NOMO-1 (cell line): ENCODE measurements at regions not wholly inside any gene's neighbourhood (a gene's known extent, or its start where the extent isn't known, plus 50 kb on each side); places are given as distances from the start of the nearest gene placed in this dataset.

ENCODE experiments used
- DNase-seq, 2 experiments: peaks; one replicate each; lab custom pipeline; 2025; ENCODE audit not compliant: unreplicated experiment in 2 of 2; lab: John Stamatoyannopoulos, UW

DNA sequence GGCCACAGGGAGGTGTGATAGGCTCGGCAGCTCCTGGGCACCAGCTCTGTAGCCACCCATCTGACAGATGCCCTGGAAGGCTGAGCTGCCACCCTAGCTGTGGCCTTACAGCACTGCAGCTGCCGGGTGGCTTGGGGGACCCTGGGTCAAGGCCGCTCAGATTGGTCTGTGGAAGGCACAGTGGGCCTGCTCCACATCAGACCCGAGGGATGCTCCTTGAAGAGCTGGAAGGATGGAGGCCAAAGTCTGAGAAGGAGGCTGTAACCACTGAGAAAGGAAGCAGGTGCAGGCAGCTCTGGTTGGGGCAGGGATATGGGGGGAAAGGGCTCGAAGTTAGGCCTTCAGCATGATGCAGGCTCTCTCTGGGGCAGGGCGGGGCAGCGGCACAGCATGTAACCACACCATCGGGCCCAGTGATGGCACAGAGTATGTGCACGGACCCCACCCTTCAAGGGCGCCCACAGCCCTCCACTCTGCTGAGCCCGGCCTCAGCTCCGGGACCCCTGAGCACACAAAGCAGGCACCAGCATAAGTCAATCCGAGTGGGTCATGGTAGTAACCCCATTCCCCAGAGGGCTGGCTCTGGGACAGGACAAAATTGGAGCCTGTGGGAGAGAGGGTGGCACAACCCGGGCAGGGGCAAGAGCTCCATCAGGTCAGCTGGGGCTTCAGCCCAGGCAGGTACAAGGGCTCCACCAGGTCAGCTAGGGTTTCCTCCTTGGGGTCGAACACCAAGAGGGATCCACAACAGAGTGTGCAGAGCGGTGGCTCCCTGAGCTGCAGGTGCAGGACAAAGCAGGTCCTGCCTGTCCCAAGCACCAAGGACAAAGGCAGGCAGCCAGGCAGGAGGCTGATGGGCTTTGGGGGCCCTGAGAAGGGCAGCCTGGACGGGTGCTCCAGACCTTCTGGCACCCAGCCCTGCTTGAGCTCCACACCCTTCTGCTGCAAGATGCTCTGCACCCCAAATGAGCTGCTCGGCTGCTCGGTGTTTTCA, 1511.1 kb downstream of the BRD1 start:
- DNase-seq = no peak

DNA sequence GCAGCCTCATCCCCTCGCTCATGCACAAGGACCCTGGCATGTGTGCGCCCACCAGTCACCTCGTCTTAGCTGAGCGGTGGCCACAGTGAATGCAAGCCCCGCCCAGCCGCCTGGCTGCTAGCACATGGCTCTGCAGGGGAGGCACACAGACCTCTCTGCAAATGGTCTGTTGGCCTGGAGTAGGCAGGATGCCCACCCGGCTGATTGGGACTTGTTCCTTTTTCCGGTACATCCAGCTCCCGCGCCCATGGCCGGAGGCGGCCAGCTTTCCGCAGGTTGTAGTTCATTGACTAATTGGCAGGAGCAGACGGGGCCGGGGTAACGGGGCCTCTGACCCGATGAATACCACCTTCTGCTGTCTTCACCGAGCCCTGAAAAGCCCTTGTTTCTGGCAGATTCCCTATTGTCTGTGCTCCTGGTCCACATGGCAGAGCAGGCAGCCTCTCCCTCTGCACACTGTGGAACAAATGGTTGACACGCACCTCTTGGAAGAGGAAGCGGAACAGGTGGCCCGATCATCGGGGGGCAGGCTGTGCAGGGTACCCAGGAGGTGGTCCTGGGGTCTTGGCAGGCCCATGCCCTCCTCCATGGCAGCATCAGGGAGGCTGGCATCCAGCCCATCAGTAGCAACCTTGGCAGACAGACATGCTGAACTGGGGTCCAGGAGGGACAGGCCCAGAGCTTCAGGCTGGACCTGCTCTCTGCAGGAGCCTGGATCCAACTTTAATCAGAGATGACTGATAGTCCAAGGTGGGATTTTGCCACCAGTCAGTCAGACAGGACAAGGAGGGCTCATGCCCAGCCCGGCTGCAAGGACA, 1512.0 kb downstream of the BRD1 start:
- DNase-seq = no peak

DNA sequence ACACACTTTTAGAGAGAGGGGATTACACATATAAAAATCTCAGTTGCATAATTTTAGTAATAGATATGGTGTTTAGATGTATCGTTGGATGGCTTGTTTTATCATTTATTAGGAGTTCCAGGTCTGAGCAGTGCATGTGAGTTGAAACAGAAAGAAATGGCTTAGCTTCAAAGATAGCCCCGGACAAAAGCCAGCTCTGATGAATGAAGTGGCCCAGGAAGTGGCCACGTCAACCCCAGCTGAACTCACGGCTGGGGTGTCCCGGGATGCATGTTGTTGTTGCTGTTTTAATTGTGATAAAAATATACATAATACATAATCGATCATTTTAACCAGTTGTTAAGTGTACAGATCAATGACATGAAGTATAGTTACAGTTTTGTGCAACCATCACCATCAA, 1513.6 kb downstream of the BRD1 start:
- no peak for DNase-seq

DNA sequence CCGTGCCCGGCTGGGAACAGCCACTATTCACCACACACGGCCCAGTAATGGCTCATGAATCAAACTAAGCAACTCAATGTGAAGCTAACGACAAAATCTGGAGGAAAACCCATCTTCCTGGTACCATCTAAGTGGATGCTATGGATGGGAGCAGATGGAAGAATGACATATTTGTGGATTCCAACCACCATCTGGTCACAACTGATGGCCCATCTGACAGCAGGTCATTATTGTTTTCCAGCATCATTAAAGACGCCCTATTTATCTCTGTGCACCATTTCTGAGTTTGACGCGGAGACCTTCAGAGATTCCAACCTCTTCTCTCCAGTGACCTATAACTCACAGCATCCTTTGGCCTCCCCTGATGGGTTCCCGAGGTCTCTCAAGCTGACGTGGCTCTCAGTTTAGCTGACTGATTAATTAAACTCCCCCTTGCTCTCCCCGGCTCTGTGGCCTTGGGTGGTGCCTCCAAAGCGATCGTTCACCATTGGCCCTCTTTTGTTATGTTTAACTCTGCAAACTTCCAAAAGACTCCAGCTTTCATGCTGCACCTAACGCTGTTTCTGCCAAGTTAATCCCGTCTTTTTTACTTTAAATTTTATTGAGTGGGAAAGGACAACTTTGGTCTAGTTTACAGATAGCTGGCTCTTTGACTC, 1514.4 kb downstream of the BRD1 start:
- DNase-seq = no peak

DNA sequence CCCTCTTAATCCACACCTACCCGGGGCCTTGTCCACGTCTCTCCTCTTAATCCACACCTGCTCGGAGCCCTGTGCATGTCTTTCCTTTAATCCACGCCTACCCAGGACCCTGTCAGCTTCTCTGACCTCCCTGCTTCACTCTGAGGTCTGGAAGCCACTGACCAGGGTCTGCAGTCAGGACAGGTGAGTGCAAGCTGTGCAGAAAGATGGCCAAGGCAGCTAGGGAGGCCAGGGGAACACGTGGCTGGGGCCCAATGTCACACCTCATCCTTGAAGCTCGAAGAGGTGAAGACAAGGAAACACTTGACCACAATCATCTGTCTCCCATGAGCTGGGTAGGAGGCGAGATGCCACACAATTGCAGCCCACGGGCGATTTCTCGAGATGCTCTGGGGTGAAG, 1516.9 kb downstream of the BRD1 start:
- no peak for DNase-seq

DNA sequence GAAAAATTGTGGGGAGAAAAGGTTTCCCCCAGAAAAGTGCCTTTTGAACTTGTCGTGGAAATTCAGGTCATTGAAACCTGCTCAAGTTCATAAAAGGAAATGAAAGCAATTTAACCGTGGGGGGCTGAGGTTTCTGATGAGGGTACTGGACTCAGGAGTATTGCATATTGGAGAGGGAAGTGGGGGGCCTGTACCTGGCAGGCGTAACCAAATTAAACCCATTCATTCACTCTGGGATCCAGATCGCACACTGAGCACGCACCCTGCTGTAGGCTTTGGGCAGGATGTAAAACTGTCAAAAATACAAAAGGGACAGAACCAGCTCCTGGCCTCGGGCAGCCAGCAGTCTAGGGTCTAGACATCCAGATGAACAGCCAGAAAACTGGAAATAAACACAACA, 1517.4 kb downstream of the BRD1 start:
- DNase-seq = no peak

DNA sequence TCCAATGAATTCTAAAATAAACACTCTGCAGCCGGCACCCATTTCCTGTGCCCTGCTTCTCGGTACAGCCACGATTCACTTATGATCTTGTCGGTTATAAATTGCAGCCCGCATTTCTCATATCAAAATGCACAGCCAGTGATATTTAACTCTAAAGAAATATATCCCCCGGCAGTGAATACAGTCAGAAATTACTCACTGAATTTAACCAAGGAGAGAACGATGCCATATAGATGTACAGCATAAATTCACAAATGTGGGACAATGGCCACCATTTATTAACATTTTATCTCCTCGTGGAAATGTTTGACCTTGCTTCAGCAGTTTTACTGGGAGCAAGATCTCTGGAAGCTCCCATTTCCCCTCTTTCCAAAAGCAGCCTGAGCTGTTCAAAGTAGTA, 1517.8 kb downstream of the BRD1 start:
- no peak for DNase-seq

DNA sequence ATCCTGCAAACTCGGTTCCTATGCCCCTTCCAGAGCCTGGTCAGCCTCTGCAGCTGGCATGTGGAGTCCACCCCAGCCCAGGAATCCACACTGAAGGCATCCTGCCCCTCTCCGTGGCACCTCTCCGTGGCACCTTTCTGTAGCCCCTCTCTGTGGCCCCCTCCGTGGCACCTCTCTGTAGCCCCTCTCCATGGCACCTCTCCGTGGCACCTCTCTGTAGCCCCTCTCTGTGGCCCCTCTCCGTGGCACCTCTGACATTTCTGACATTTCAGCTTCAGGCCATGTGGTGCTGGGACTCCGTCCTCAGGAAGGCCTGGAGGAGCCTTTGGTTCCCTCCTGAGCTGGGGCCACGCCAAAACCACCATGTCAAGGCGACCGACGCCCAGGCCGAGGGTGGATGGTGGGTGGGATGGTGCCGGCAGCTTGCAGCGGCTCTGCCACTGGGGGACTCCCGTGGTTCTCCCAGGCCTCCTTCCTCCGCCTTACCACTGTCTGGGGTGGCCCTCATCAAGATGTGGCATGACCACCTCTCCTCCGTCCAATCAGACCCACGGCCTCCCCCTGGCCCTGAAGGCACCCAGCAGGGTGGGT, 1518.5 kb downstream of the BRD1 start:
- DNase-seq = no peak

DNA sequence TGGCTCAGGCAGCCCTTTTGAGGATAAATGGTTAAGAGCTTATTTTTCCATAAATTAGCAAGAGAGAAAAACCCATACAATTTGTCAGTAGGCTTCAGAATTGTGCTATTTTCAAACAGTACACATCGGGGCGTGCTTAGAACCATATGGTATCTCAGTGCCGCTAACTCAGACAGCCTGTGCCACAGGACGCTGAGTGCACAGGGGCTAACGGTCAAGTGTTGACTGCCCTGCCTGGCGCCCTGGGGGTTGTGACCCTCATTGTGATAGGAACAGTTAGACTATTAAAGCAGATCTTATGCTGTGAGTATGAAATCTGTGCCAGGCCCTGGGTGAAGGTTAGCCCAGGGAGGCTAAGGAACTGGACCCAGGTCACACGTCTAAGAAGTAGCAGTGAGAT, 1519.7 kb downstream of the BRD1 start:
- no peak for DNase-seq

DNA sequence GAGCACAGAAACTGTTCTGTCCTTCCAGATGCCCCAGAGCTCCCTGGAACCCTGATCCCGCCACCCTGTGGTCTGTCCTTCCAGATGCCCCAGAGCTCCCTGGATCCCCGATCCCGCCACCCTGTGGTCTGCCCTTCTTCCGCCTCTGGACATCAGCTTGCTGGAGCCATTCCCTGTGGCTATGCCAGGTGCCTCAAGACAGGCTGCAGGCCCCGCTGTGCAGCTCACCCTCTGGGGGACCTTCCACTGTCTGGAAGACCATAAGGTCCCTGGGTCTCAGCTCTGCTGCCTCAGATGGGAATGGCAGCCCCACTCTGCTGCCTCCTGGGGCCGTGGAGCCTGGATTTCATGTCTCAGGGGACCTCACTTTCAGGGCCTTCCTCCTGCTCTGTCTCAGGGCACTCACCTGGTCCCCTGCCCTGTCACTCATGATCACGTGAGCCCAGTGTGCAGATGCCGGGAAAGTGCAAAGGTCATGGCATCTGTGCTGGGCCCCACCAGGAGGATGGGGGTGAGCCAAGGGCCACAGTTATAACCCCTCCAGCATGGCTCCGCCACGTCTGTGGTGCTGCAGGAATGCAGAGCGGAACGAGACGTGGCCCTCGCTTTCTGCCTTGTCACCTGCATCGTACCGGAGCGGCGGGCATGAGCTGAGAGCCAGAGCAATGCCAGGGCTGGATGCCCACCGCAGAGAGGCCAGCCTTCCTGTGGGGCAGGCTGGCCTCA, 1520.7 kb downstream of the BRD1 start:
- no peak for DNase-seq

DNA sequence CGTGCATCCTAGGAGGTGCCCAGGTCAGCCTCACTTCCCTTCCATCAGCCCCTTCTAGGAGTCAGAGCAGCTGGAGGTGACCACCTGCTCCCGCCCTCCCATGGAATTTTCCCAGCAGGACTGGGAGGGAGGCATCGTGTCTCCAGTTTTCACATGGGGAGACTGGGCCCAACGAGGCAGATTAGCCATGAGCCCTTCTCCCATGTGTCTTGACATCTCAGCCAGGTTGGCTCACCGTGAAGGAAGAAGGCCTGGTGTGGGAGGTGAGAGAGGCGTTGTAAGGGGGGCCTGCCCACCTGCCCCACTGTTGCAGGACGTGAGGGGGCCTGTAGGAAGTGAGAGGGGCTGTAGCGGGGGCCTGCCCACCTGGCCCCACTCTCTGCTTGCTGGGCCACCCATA, 1521.4 kb downstream of the BRD1 start:
- DNase-seq = no peak

DNA sequence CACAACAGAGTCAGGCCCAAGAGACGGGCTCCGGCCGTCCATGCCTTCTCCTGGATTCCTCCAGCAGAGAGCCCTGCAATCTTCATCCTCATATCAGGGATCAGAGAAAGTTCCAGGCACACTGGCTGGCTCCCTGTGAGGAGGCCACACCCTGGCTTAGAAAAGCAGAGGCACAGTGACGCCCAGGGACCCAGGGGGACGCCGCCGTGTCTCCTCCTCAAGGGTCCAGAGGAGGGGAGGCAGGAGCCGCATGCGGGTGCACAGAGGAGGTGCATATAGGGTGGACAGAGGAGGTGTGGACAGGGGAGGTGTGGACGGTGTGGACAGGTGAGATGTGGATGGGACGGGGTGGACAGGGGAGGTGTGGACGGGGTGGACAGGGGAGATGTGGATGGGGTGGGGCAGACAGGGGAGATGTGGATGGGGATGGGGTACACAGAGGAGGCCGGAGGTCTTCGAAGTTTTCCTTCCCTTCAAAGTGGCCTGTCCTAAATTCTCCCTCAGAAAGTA, 1521.9 kb downstream of the BRD1 start:
- DNase-seq = no peak

DNA sequence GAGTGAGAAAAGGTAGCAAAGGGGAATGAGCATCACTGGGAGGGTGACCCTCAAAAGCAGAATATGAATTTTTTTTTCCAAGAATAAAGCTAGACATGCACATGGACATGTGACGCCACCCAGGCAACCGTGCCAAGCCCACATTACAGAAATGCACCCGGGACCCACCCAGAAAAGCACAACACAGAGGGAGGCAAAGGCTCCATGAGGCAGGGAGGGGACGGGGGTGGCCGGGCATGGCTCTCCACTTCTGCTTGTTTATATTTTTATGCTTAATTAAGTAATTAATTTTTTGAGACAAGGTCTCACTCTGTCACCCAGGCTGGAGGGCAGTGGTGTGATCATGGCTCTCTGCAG, 1524.3 kb downstream of the BRD1 start:
- DNase-seq = no peak

DNA sequence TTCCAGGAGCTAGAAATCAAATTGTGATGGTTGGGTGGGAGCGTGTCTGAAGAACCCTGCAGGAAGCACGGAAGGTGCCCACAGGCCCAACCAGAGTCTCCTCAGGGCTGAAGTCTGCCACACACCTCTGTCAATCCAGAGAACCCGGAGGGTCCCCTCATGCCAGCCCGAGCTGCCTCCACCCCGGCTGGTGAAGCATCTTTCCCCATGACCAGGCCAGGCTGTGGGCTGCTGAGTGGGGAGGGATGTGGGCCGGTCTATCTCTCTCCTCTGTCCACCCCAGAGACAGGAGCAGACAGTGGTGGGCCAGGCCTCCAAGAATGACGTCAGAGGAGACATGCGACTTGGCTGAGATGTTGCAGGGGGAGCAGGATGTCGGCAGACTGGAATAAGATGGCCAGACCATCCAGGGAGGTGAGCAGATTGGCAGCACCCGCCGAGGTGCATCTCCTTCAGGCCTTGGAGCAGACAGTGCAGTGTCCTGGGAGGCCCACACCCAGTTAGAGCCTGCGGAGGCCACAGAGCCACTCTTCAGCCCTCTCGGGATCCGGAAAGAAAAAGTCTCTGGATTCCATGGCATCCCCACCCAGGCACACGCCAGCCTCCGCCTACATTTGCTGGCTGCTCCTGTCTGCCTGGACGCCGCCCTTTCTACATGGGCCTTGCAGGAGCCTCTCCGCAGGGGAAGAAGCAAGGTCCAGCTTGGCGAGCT, 1524.9 kb downstream of the BRD1 start:
- no peak for DNase-seq

DNA sequence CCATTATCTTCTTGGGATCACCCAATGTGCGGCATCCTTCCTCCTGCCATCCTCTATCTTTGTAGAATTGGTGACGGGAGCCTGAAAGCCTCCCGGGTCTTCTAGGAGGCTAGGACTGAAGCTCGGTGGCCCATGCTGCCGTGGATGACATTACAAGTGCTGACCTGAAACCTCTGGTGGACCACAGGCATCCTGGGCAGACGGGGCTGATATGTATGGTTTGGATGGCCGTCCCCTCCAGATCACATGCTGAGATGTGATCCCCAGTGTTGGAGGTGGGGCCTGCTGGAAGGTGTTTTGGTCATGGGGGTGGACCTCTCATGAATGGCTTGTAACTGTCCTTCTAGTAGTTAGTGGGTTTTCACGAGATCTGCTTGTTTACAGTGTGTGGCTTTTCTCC, 1525.8 kb downstream of the BRD1 start:
- no peak for DNase-seq

DNA sequence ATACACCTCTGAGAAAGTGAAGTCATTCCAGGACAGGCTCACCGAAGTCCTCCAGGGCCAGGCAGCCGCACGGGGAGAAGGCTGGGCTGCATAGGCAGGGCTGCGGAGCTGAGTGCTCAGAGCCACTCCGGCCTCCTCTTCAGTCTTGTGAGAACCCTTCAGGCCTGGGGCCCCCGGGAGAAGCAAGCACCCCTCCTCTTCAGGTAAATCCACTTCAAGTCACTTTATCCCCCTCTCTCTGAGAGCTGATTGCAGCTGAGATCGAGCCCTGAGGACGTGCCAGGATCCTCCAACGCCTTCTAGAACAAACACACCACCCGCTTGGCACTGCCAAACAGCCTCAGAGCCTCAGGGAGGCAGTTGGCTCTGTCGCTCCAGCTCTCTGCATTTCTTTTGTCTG, 1526.3 kb downstream of the BRD1 start:
- no peak for DNase-seq

DNA sequence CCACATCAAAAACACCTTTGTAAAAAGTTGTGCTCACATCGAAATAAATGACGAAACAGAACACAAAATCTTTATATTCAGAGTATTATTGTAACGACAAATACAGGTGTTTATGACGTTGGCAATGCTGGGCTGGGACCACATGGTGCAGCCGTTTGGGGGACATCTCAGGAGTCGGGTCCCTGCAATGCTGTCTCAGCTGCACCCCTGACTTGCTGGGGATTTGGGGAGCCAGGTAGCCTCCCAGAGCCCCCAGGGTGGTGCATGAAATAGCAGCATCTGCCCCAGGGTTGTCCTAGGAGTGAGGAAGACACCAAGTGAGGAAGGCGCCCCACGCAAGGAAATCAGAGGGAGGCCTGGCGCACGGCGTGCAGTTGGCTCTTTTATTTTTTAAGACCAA, 1526.8 kb downstream of the BRD1 start:
- no peak for DNase-seq

DNA sequence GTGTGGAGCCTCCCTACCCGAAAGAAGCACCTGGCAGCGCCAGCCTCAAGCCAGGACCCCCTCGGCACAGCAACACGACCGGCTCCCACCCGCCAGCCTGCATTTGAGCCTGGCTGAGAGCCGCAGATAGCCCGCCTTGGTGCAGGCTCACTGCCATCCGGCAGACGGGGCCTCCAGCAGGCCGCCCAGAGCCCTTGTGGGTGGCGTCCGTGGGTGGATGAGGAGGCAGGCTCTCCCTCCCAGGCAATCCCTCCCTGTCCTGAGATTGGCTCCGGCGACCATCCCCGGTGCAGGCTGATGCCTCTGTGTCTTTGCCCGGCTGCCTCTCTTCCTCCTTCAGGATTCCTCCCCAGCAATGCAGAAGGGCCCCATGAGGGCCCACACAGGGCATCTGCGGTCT, 1527.9 kb downstream of the BRD1 start:
- DNase-seq = no peak

DNA sequence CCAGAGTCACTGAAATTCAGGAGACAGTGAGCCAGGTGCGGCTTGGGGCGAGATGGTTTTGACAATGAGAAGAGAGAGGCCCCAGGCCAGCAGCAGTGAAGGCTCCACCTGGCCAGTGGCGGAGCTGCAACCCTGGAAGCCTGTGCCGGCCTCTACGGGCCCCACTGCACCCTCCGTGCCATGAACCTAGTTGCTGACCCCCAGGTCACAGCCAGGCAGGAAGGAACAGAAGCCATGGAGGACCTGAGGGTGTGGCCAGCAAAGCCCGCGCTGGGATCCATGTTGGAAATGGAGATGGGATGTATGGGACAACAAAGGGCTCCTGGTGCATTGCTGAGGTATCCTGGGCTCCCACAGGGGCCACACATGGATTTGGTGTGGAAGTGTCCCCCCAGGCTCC, 1528.5 kb downstream of the BRD1 start:
- no peak for DNase-seq

DNA sequence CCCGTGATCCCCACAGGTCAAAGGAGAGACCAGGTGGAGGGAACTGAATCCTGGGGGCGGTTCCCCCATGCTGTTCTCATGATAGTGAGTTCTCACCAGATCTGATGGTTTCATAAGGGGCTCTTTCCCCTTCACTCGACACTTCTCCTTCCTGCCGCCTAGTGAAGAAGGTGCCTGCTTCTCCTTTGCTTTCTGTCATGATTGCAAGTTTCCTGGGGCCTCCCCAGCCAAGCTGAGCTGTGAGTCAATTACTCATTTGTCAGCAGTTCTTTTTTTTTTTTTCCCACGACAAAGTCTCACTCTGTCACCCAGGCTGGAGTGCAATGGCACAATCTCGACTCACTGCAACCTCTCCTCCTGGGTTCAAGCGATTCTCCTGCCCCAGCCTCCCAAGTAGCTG, 1530.4 kb downstream of the BRD1 start:
- no peak for DNase-seq
